AG20443 (cell line): ENCODE measurements at regions not wholly inside any gene's neighbourhood (a gene's known extent, or its start where the extent isn't known, plus 50 kb on each side); places are given as distances from the start of the nearest gene placed in this dataset.

Experiments
- DNase-seq: peaks from one replicate; pipeline ENCODE4 v3.0.0; 2012; ENCODE audit warnings: low spot score, mixed read lengths

- no peak for DNase-seq
Observed at GRCh38 chr18:34075963-34076860, 148.5 kb downstream of the NOL4 start.

DNA sequence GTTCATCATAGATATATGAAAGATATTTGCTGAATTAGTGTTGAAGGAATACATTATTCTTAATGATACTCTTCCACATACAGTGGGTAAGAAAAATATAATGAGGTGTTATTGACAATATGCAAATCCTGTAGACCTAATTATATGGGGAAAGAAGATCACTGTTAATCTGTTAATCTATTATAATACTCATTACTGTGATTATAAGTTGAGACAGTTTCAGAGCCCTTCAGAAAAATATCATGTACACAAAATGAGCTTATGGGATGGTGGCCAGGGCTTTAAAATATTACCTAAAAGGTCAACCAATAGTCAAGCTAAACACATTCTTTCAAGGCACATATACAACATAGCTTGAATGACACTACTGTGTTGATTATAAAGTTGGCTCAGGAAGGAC lies 163.5 kb downstream of the NOL4 start:
- DNase-seq = no peak

- DNase-seq = no peak
Observed at GRCh38 chr18:34055227-34055626, 169.5 kb downstream of the NOL4 start.

DNA sequence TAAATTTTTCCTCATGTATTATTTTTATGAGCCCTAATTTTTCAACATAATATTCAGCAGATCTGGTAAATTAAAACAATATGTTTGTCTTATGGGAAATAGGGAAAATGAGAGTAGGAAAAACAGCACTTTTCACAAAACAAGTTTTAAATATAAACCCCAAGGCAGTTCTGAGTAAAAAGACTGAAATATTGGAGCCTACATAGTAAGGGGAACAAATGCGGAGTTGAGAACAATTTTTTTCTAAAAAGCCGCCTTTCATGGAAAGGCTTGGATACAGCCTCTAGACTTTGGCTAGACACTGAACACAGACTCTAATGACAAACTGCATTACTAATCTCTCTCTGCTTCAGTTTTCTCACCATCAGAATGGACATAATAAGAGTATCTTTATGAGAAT lies 174.1 kb downstream of the NOL4 start:
- no peak for DNase-seq

DNA sequence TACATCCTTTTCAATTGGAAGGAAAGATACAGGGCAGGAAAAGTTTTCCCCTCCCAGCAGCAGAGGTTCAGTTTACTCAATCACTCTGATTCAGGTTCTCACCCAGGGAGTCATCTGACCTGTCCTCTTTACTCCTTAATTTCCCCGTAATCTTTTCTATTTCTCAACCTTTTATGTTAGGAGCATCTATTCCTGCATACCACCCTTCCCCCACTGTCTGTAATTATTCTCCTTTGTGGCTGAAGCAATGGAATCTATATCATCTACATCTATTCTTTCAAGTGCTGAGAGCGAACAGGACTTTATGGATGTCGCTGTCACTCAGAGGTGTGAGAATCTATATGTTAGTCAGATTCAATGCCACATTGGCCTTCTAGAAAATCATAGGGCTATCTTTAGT lies 175.2 kb downstream of the NOL4 start:
- DNase-seq = no peak

GRCh38 chr18:34048423-34048822 lies 176.3 kb downstream of the NOL4 start:
- DNase-seq = no peak

DNA sequence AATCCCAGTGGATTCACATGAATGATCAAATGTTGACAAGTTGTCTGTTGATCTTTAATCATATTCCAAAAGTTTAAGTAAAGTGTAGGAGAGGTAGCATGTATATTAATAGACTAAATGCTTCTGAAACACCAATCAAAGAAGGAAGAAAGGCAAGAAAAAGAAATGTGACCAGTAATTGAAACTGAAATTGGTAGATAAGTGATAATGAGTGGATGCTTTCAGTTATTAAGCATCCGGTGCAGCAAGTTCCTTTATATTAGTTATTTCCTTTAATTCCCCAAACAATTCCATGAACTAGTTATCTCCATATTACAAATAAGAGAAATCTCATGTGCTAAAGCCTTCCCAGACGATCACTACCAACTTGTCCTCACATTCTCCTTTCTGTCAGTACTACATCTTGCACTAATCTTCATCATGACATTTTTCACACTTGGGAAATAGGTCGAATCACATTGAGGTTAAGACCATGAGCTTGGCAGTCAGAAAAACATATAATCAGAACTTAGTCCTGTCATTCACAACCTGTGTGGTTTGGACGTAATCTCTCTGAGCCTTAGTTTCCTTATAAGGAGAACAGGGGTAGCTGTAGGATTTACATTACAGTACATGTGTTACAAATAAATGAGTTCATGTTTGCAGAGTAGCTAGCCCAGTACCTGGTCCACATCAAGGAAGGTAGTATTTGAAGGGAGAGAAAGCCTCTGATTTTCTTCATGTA lies 182.1 kb downstream of the NOL4 start:
- DNase-seq = no peak

DNA sequence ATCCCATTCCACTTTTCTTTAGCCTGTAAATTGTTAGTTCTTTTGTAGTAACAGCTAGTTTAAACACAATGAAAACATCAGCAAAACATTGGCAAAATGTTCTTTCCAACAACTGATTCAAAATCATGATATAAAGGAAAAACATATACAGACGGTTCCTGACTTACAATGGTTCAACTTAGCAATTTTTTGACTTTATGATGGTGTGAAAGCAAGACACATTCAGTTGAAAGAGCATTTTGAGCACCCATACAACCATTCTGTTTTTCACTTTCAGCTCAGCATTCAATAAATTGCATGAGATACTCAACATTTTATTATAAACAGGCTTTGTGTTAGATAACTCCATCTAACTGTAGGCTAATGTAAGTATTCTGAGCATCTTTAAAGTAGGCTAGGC lies 185.1 kb downstream of the NOL4 start:
- DNase-seq = no peak

DNA sequence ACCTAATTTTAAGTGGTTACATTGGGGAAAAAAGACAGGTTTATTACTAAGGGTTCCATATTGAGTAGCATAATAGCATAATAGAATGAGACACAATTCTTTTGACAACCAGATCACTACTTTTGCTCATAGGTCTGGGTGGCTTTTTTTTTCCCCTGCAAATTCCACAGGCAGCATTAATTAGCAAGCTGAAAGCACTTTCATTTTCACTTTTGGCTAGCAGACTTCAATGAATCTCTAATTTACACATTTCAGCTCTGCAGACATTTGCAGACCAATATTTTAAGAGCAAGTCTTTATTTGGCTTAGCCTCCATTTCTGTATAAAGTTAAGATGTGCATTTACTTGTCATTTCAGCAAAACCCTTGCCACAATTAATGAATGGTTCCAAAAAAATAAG lies 185.5 kb downstream of the NOL4 start:
- no peak for DNase-seq

DNA sequence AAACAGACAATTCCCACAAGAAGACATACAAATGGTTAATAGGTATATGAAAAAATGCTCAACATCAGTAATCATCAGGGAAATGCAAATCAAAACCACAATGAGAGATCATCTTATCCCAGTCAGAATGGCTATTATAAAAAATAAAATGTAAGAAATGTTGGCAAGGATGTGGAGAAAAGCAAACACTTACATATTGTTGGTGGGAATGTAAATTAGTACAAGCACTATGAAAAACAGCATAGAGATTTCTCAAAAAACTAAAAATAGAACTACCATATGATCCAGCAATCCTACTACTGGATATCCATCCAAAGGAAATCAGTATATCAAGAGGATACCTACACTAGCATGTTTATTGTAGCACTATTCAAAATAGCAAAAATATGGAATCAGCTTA lies 186.6 kb downstream of the NOL4 start:
- DNase-seq = no peak

DNA sequence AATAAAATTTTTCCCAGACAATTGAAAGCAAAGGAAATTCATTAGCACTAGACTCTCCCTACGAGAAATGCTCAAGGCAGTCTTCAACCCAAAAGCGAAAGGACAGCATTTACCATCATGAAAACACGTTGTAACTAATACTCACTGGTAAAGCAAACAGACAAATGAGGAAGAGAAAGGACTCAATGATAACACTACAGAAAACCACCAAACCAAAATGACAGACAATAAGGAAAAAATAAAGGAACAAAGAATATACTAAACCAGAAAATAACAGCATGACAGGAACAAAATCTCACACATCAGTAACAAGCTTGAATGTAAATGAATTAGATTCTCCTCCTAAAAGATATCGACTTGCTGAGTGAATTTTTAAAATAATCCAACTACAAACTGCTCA lies 190.7 kb downstream of the NOL4 start:
- no peak for DNase-seq

DNA sequence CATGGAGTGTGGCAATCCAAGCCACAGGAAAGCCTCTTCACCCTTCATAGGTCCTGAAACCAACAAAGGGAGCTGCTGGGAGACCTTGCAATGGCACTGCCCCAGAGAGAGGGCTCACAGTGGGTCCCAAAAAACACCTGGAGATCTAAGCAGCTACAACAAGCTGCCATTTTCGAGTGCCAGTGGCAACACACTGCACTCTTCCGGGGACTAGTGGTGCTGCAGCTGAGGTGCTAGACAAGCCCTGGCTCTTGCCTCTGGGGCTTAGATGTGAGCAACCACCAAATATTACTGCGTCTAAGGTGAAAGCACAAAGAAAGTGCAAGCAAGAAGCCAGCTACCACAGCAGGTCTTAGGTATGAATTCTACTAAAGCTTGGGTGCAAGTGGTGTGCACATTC lies 192.9 kb downstream of the NOL4 start:
- DNase-seq = no peak

DNA sequence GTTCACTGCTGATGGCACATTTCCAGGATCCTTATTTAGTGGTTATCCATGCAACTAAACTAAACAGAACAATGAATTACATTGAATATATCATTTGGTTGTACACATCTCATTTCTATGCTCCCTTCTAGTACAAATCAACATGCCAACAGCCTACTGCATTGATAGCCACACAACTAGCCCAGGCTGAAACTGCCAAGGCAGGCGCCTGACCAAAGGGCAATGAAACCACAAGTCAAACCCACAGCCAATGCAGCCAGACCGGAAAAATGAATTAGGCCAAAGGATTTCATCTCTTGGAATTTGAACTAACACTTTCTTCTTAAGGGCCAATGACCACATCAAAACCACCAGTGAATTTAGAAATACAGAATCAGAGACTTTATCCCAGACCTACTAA lies 196.4 kb downstream of the NOL4 start:
- DNase-seq = no peak

DNA sequence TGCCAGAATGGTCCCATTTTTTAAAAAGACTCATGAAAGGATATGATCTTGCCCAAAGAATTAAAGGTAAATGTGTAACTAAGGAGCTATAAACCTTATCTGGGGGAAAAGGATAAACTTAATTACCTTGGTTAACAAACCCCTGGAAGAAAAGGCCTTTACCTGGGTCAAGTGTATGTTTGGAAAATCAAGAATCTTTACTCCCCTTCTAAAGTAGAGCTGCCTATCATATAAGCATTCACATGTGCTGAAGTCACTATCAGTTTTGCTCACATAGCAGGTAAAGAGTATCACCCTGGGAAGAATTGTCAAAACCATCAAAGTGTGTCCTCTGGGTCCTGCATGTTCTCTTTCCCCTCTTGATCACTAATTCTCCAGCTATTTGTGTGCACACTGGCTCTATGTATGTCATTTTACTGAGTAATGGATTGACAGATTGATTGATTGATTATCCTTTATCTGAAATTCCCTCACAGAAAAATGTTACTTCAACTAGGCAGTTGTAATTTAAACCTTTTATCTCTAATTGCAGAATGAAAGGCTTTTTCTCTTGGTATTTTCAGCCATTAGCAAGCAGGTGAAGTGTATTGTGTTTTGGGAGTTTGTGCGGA lies 199.4 kb downstream of the NOL4 start:
- DNase-seq = no peak

DNA sequence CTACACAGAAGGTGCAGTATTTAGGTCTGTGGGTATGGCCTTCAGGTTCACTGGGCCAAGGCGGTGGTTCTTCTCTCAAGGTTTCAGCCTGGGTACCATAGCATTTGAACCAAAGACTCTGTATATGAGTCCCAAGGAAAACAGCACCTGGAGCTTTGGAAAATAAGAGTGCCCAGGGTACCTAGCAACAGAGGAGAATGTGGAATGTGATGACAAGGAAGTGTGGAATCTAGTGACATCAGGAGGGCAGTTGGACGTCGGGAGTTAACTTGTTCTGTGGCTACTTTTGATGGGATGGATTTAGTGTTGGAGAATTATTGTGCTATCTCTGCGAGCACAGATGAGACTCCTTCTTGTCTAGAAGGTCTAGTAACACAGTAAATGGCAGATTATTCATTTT lies 201.2 kb downstream of the NOL4 start:
- DNase-seq = no peak

DNA sequence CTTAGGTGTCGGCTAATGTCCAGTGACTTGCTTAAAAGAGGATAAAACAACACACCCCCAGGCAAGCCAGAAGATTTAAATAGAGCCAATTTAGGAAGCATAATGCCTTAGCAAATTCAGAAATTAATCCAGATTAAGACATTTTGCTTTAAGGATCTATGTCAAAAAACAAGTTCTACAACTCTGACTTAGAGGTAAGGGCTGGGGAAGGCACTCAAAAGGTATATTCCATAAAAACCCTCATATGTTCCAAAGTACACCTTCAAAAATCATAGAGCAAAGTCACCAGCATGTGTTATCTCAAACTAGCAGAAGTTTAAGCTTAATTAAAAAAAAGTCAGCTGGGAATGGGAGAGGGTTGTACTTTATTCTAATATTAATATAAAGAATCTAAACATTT lies 206.4 kb downstream of the NOL4 start:
- DNase-seq = no peak

GRCh38 chr18:34003687-34004086 lies 221.0 kb downstream of the NOL4 start:
- DNase-seq = no peak

DNA sequence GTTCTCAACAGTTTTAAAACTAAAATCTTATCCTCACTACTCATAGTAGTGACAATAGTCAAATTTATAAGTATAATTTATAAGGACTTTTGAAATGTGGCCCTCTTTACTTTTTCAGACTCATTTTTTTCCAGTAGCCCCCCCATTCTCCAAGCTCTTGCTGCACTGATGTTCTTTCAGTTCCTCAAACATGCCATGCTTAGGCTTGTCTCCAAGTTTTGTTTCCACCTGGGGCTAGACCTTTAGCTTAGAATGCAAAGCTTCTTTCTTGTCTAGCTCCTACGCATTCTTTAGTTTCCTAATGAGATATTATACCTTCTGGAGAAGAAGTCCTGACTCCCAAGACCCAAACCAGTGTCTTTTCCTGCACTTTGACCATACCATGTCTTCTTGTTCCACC lies 222.6 kb downstream of the NOL4 start:
- DNase-seq = no peak

DNA sequence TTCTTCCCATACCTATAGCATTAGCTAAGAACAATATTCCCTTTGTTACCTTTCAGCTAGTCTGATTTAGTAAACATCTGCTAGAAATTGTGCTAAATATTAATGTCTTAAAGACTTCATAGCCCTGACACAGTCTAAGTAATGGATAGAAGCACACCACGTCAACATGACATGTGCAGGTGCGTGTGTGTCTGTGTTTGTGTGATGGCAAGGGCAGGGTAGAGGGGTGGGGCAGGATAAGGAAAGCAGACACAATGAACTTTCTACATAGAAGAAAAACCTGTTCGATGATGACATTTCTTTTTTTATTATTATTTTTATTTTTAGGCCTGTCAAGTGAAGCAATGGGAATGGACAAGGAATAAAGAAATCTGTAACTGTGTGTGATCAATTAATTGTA lies 223.3 kb downstream of the NOL4 start:
- DNase-seq = no peak

- no peak for DNase-seq
Observed at GRCh38 chr18:33987206-33987605, 237.5 kb downstream of the NOL4 start.

DNA sequence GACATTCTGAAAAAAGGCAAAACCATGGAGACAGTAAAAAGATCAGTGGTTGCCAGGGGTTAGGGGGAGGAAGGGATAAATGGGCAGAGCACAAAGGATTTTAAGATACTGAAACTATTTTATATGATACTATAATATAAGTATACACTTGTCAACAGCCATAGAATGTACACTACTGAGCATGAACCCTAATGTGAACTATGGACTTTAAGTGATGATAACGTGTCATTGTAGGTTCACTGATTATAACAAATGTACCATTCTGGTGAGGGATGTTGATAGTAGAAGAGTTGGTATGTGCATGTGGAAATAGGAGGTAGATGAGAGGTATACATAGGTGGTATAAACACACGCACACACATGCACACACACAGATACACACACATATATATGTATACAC lies 241.6 kb downstream of the NOL4 start:
- DNase-seq = no peak

GRCh38 chr18:33960417-33960816 lies 264.3 kb downstream of the NOL4 start:
- DNase-seq = no peak

DNA sequence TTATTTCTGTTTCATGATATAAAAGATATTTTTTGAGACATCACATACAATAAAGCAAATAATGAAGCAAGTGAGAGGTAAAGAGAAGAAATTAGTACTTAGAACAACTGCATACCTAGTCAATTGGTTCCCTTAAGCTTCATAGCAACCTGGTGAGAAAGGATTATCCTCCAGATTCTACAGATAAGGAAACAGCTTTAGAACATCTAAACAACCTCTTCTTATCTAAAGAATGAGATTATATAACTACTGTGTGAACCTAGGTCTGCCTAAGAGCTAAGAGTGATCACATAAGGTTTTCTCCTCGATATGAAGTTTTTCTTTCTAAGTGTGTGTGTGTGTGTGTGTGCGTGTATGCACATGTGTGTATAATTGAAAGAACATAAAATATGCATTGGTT lies 265.1 kb downstream of the NOL4 start:
- no peak for DNase-seq
